IPS-20b (cell line): ENCODE measurements at regions not wholly inside any gene's neighbourhood (a gene's known extent, or its start where the extent isn't known, plus 50 kb on each side); places are given as distances from the start of the nearest gene placed in this dataset.

ENCODE experiments used
- H3K27ac ChIP-seq: one replicate; pipeline ENCODE4 v1.5.1; 2013; ENCODE audit warnings: low read length
- H3K27me3 ChIP-seq: 2 replicates; pipeline ENCODE4 v1.6.1; 2013; ENCODE audit warnings: mild to moderate bottlenecking, low read length, inconsistent platforms; ENCODE audit not compliant: insufficient read depth
- H3K36me3 ChIP-seq: 2 replicates; pipeline ENCODE4 v1.6.1; 2013; ENCODE audit warnings: low read depth, mild to moderate bottlenecking, inconsistent platforms, low read length, moderate library complexity; ENCODE audit not compliant: insufficient read depth
- H3K4me1 ChIP-seq: 2 replicates; pipeline ENCODE4 v1.6.1; 2013; ENCODE audit warnings: mild to moderate bottlenecking, control low read depth, inconsistent platforms, low read length, moderate library complexity; ENCODE audit not compliant: insufficient read depth
- H3K4me3 ChIP-seq: 2 replicates; pipeline ENCODE4 v1.5.1; 2013; ENCODE audit warnings: mild to moderate bottlenecking, low read length, inconsistent platforms
- H3K9ac ChIP-seq: 2 replicates; pipeline ENCODE4 v1.6.1; 2013; ENCODE audit warnings: low read depth, mild to moderate bottlenecking, inconsistent platforms, low read length, moderate library complexity
- H3K9me3 ChIP-seq: 2 replicates; pipeline ENCODE4 v1.6.1; 2013; ENCODE audit warnings: mild to moderate bottlenecking, low read depth, low read length, inconsistent platforms; ENCODE audit not compliant: insufficient read depth

DNA sequence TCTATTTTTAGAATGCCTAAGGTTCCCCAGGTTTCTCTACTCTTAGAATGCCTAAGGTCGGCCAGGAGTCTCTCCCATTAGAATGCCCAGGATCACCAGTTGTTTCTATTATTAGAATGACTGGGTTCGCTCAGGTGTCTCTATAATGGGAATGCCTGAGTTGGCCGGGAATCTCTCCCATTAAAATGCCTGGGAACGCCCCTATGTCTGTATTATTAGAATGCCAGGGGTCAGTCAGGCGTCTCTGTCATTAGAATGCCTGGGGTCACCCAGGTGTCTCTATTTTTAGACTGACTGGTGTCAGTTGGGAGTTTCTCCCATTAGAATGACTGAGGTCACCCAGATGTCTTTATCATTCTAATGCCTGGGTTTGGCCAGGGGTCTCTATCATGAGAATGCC, 2252.5 kb downstream of the TP53TG3F start:
- H3K4me1 ChIP-seq = no peaks in the 10 kb centered on the region
- H3K9ac ChIP-seq = no peak overlapping the region
- no peak overlapping the region for H3K4me3 ChIP-seq
- H3K27me3 ChIP-seq = no peaks in the 10 kb centered on the region
- no peak overlapping the region for H3K27ac ChIP-seq
- no peaks in the 10 kb centered on the region for H3K36me3 ChIP-seq
- peaks cover 86% of the 10 kb centered on the region for H3K9me3 ChIP-seq

DNA sequence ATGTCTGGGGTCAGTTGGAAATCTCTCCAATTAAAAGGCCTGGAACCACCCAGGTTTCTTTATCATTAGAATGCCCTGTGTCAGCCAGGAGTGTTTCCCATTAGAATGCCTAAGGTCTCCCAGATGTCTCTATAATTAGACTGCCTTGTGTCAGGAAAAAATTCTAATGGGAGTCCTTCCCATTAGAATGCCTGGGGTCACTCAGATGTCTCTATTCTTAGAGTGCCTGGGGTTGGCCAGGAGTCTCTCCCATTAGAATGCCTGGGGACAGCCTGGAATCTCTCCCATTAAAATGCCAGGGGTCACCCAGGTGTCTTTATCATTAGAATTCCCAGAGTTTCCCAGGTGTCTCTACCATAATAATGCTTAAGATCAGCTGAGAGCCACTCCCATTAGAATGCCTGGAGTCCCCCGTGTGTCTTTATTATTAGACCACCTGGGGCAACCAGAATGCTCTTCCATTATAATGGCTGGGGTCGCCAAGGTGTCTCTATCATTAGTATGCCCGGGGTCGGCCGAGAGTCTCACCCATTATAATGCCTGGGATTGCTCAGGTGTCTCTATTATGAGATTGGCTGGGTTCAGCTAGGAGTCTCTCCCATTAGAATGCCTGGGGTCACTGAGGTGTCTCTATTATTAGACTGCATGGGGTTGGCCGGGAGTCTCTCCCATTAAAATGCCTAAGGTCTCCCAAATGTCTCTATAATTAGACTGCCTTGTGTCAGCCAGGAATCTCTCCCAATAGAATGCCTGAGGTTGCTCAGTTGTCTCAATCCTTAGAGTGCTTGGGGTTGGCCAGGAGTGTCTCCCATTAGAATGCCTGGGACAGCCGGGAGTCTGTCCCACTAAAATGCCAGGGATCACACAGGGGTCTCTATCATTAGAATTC, 2254.6 kb downstream of the TP53TG3F start:
- no peak overlapping the region for H3K9ac ChIP-seq
- H3K27me3 ChIP-seq = no peaks in the 10 kb centered on the region
- H3K36me3 ChIP-seq = no peaks in the 10 kb centered on the region
- peaks cover 83% of the 10 kb centered on the region for H3K9me3 ChIP-seq
- no peak overlapping the region for H3K4me3 ChIP-seq
- no peak overlapping the region for H3K27ac ChIP-seq
- H3K4me1 ChIP-seq = no peaks in the 10 kb centered on the region

DNA sequence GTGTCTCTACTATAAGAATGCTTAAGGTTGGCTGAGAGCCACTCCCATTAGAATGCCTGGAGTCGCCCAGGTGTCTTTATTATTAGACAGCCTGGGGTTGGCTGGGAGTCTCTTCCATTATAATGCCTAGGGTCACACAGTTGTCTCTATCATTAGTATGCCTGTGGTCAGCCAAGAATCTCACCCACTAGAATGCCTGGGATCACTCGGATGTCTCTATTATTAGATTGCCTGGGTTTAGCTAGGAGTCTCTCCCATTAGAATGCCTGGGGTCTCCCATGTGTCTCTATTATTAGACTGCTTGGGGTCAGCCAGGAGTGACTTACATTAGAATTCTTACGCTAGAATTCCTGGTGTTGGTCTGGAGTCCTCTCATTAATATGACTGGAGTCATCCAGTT, 2255.3 kb downstream of the TP53TG3F start:
- Histone ChIP-seq H3K4me3 (no peak overlapping the region), H3K27ac (no peak overlapping the region), H3K27me3 (no peaks in the 10 kb centered on the region), H3K36me3 (no peaks in the 10 kb centered on the region), H3K4me1 (no peaks in the 10 kb centered on the region), H3K9me3 (peaks cover 80% of the 10 kb centered on the region), H3K9ac (no peak overlapping the region)

DNA sequence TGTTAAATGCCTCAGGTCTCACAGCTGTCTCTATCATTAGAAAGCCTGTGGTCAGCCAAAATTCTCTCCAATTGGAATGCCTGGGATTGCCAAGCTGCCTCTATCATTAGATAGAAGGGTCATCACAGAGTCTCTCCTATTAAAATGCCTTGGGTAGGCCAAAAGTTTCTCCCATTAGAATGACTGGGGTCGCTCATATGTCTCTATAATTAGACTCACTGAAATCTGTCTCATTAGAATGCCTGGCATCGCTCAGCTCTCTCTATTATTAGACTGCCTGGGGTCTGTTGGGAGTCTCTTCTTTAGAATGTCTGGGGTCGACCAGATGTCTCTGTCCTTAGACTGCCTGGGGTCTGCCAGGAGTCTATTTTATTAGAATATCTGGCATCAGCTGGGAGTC, 2265.1 kb downstream of the TP53TG3F start:
- Histone ChIP-seq H3K4me1 (no peaks in the 10 kb centered on the region), H3K4me3 (no peak overlapping the region), H3K27ac (no peak overlapping the region), H3K36me3 (no peaks in the 10 kb centered on the region), H3K9ac (no peak overlapping the region), H3K9me3 (peaks cover 97% of the 10 kb centered on the region), H3K27me3 (no peaks in the 10 kb centered on the region)

DNA sequence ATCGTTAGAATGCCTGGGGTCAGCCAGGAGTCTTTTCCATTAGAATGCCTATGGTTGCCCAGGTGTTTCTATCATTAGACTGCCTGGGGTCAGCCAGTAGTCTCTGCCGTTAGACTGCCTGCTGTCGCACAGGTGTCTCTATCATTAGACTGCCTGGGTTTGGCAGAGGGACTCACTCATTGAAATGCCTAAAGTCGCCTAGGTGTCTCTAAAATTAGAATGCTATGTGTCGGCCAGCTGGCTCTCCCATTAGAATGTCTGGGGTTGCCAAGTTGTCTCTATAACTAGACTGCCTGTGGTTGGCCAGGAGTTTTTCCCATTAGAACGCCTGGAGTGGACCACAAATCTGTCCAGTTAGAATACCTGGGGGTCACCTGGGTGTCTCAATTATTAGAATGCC, 2266.5 kb downstream of the TP53TG3F start:
- H3K9ac ChIP-seq = no peak overlapping the region
- H3K9me3 ChIP-seq = peaks cover 99% of the 10 kb centered on the region
- no peaks in the 10 kb centered on the region for H3K36me3 ChIP-seq
- no peaks in the 10 kb centered on the region for H3K27me3 ChIP-seq
- H3K4me3 ChIP-seq = no peak overlapping the region
- H3K4me1 ChIP-seq = no peaks in the 10 kb centered on the region
- no peak overlapping the region for H3K27ac ChIP-seq

DNA sequence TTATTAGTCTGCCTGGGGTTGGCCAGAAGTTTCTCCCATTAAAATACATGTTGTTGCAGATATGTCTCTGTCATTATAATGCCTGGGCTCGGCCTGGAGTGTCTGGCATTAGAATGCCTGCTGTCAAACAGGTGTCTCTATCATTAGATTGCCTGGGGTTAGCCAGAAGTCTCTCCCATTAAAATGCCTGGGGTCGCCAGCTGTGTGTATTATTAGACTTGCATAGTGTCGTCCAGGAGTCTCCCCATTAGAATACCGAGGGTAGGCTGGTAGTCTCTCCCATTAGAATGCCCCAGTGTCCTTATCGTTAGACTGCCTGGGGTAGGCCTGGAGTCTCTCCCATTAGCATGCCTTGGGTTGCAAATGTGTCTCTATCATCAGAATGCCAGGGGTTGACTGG, 2270.8 kb downstream of the TP53TG3F start:
- no peak overlapping the region for H3K4me3 ChIP-seq
- H3K27ac ChIP-seq = no peak overlapping the region
- no peaks in the 10 kb centered on the region for H3K27me3 ChIP-seq
- no peak overlapping the region for H3K9ac ChIP-seq
- H3K36me3 ChIP-seq = no peaks in the 10 kb centered on the region
- H3K4me1 ChIP-seq = no peaks in the 10 kb centered on the region
- peaks cover 98% of the 10 kb centered on the region for H3K9me3 ChIP-seq

DNA sequence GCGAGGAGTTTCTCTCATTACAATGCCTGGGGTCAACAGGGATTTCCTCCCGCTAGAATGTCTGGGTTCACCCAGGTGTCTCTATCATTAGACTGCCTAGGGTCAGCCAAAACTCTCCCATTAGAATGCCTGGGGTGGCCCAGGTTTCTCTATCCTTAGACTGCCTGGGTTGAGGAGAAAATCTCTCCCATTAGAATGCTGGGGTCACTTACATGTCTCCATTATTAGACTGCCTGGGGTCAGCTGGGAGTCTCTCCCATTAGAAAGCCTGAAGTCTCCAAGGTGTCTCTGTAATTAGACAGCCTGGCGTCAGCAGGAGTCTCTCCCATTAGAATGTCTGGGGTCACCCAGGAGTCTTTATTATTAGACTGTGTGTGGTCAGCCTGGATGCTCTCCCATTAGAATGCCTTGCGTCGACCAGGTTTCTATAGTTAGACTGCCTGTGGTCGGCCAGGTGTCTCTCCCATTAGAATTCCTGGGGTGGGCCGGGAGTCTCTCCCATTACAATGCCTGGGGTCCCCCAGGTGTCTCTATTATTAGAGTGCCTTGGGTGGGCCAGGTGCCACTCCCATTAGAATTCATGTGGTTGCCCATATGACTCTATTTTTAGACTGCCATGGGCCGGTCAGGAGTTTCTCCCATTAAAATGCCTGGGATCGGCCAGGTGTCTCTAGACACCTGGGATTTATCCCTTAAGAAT, 2272.1 kb downstream of the TP53TG3F start:
- Histone ChIP-seq H3K27me3 (no peaks in the 10 kb centered on the region), H3K9me3 (peaks cover 98% of the 10 kb centered on the region), H3K4me1 (no peaks in the 10 kb centered on the region), H3K36me3 (no peaks in the 10 kb centered on the region), H3K9ac (no peak overlapping the region), H3K4me3 (no peak overlapping the region), H3K27ac (no peak overlapping the region)

DNA sequence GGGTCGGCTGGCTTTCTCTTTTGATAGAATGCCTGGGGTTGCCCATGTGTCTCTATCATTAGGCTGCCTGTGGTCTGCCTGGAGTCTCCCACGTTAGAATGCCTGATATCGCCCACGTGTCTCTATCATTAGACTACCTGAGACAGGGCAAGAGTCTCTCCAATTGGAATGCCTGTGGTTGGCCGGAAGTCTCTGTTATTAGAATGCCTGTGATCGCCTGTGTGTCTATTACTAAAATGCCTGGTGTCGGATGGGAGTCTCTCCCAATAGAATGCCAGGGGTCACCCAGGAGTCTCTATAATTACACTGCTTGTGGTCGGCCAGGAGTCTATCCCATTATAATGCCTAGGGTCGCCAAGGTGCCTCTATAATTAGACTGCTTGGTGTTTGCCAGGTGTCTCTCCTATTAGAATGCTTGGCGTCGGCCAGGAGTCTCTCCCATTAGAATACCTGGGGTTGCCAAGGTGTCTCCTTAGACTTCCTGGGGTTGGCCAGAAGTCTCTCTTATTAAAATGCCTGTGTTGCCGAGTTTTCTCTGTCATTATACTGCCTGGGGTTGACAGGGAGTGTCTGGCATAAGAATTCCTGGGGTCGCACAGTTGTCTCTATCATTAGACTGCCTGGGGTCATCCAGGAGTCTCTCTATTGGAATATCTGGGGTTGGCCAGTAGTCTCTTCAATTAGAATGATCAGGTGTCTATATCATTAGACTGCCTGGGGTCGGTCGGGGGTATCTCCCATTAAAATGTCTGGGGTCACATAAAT, 2272.8 kb downstream of the TP53TG3F start:
- no peaks in the 10 kb centered on the region for H3K27me3 ChIP-seq

DNA sequence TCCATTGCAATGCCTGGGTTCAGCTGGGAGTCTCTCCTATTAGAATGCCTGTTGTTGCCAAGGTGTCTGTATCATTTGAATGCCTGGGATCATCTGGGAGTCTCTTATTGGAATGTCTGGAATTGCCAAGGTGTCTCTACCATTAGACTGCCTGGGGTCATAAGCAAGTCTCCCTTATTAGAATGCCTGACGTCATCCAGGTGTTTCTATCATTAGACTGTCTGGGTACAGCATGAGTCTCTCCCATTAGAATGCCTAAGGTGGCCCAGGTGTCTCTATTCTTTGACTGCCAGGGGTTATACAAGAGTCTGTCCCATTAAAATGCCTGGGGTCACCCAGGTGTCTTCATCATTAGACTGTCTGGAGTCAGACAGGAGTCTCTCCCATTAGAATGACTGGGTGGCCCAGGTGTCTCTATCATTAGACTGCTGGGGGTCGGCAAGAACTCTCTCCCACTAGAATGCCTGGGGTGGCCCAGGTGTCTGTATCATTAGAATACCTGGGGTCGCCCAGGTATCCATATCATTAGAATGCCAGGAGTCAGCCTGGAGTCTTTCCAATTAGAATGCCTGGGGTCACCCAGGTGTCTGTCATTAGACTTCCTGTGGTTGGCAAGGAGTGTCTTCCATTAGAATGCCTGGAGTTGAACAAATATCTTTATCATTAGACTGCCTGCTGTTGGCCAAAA, 2274.0 kb downstream of the TP53TG3F start:
- Histone ChIP-seq H3K36me3 (no peaks in the 10 kb centered on the region), H3K4me3 (no peak overlapping the region), H3K9me3 (peaks cover 96% of the 10 kb centered on the region)

More for the DNA sequence above, 2272.8 kb downstream of the TP53TG3F start:
- peaks cover 96% of the 10 kb centered on the region for H3K9me3 ChIP-seq
- no peak overlapping the region for H3K27ac ChIP-seq
- H3K36me3 ChIP-seq = no peaks in the 10 kb centered on the region
- no peak overlapping the region for H3K4me3 ChIP-seq
- H3K9ac ChIP-seq = no peak overlapping the region
- H3K4me1 ChIP-seq = no peaks in the 10 kb centered on the region

DNA sequence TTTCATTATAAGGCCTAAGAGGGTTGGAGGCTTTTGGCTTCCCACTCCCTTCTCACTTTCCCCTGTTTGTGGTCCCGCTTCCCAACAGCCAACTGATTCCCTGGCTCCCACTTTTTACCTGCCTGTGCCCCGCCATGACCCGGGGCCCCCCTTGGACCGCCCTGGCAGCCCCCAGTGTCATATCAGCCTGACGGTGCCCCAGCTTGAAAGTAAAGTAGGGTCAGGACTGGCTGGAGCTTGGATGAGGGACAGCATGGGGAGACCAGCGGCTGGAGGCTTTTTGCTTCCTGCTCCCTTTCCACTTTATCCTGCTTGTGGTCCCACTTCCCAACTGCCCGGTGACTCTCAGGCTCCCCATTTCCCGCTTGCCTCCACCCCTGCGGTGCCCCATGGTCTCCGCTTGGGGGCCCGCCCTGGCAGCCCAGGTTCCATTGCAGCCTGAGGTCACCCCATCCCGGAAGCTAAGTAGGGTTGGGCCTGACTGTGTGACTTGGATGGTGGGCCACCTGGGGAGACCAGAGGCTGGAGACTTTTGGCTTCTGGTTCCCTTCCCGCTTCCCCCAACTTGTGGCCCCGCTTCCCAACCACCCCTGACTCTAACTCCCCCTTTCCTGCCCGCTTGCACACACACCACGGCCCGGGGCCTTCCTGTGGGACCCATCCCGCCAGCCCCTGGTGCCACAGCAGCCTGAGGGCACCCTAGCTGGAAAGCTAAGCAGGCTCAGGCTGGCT, 2274.7 kb downstream of the TP53TG3F start:
- no peaks in the 10 kb centered on the region for H3K27me3 ChIP-seq
- H3K36me3 ChIP-seq = no peaks in the 10 kb centered on the region
- H3K9me3 ChIP-seq = peaks cover 96% of the 10 kb centered on the region
- H3K4me1 ChIP-seq = no peaks in the 10 kb centered on the region
- no peak overlapping the region for H3K4me3 ChIP-seq
- H3K9ac ChIP-seq = no peak overlapping the region
- H3K27ac ChIP-seq = no peak overlapping the region

More for the DNA sequence above, 2274.0 kb downstream of the TP53TG3F start:
- Histone ChIP-seq H3K27me3 (no peaks in the 10 kb centered on the region), H3K27ac (no peak overlapping the region), H3K9ac (no peak overlapping the region), H3K4me1 (no peaks in the 10 kb centered on the region)
